DMS53 (cell line): ENCODE measurements at regions not wholly inside any gene's neighbourhood (a gene's known extent, or its start where the extent isn't known, plus 50 kb on each side); places are given as distances from the start of the nearest gene placed in this dataset.
"Not testable (repeated sequence)": the region's sequence is repeated elsewhere in the genome, so short reads cannot be mapped to it uniquely, and the experiment has no call there.

ENCODE experiments used
- DNase-seq: peaks from one replicate; lab custom pipeline; 2025; lab: John Stamatoyannopoulos, UW

GRCh38 chr4:56142088-56142487 is 193.3 kb downstream of the CEP135 start:
- DNase-seq: no peak

- no peak for DNase-seq
Measured at GRCh38 chr4:56139241-56139827, 190.6 kb downstream of the CEP135 start.

GRCh38 chr4:56134834-56135233 is 186.1 kb downstream of the CEP135 start:
- not testable (repeated sequence) for DNase-seq

- DNase-seq: no peak
Measured at GRCh38 chr4:56134266-56134665, 185.5 kb downstream of the CEP135 start.

- DNase-seq: no peak
Measured at GRCh38 chr4:56132835-56133234, 184.1 kb downstream of the CEP135 start.

- DNase-seq: not testable (repeated sequence)
Measured at GRCh38 chr4:56132188-56132587, 183.4 kb downstream of the CEP135 start.

GRCh38 chr4:56130606-56131155 is 181.9 kb downstream of the CEP135 start:
- DNase-seq: peak; percentile 27

- peak; percentile 81 for DNase-seq
Measured at GRCh38 chr4:56129431-56129861, 180.7 kb downstream of the CEP135 start.

- DNase-seq: no peak
Measured at GRCh38 chr4:56128213-56128612, 179.5 kb downstream of the CEP135 start.

GRCh38 chr4:56127716-56128115 is 179.0 kb downstream of the CEP135 start:
- DNase-seq: no peak

GRCh38 chr4:56123547-56123946 is 174.8 kb downstream of the CEP135 start:
- no peak for DNase-seq

- no peak for DNase-seq
Measured at GRCh38 chr4:56123051-56123450, 174.3 kb downstream of the CEP135 start.

GRCh38 chr4:56118845-56119244 is 170.1 kb downstream of the CEP135 start:
- DNase-seq: no peak

- no peak for DNase-seq
Measured at GRCh38 chr4:56118055-56118454, 169.3 kb downstream of the CEP135 start.

GRCh38 chr4:56115898-56116297 is 167.2 kb downstream of the CEP135 start:
- DNase-seq: no peak

GRCh38 chr4:56112377-56112776 is 163.6 kb downstream of the CEP135 start:
- no peak for DNase-seq

- no peak for DNase-seq
Measured at GRCh38 chr4:56106180-56107147, 157.7 kb downstream of the CEP135 start.

GRCh38 chr4:56104188-56104587 is 155.4 kb downstream of the CEP135 start:
- DNase-seq: no peak

GRCh38 chr4:56102601-56103000 is 153.9 kb downstream of the CEP135 start:
- no peak for DNase-seq

- DNase-seq: no peak
Measured at GRCh38 chr4:56099378-56099786, 150.6 kb downstream of the CEP135 start.

- no peak for DNase-seq
Measured at GRCh38 chr4:56093576-56093975, 144.8 kb downstream of the CEP135 start.

- DNase-seq: no peak
Measured at GRCh38 chr4:56092540-56092939, 143.8 kb downstream of the CEP135 start.

- no peak for DNase-seq
Measured at GRCh38 chr4:56086561-56086960, 137.8 kb downstream of the CEP135 start.
